Keratinocyte (primary cell): ENCODE measurements at regions not wholly inside any gene's neighbourhood (a gene's known extent, or its start where the extent isn't known, plus 50 kb on each side); places are given as distances from the start of the nearest gene placed in this dataset.

Source experiments
- DNase-seq: peaks from one replicate; pipeline ENCODE4 v3.0.0-alpha.2; 2011; ENCODE audit warnings: low read depth, missing footprints, low spot score
- FAIRE-seq: peaks from 2 replicates; lab custom pipeline; 2011; peaks lifted over from hg19 to GRCh38; lab: Jason Lieb, UNC
- H2AFZ ChIP-seq: 2 replicates; pipeline ENCODE4 v1.6.0; 2012; ENCODE audit warnings: low read length, control low read depth, inconsistent platforms; ENCODE audit not compliant: control insufficient read depth
- H3K27ac ChIP-seq: 2 replicates; pipeline ENCODE4 v1.5.1; 2011; ENCODE audit warnings: low read length; ENCODE audit not compliant: control insufficient read depth, insufficient read depth
- H3K27me3 ChIP-seq: 3 replicates; pipeline ENCODE4 v1.6.0; 2011; ENCODE audit warnings: low read length; ENCODE audit not compliant: control insufficient read depth, insufficient read depth; ENCODE audit errors: extremely low read depth
- H3K36me3 ChIP-seq, 2 experiments: 2 replicates in 1 of 2; 3 replicates in 1 of 2; pipeline ENCODE4 v1.5.1; 2011; ENCODE audit warnings: low read length in 2 of 2, mild to moderate bottlenecking in 1 of 2; ENCODE audit not compliant: control insufficient read depth in 2 of 2, insufficient read depth in 2 of 2; ENCODE audit errors: extremely low read depth in 1 of 2
- H3K4me1 ChIP-seq: 3 replicates; pipeline ENCODE4 v1.5.1; 2011; ENCODE audit warnings: low read length; ENCODE audit not compliant: control insufficient read depth, insufficient read depth; ENCODE audit errors: extremely low read depth
- H3K4me2 ChIP-seq: 3 replicates; pipeline ENCODE4 v1.6.0; 2011; ENCODE audit warnings: low read depth, low read length; ENCODE audit not compliant: control insufficient read depth, insufficient read depth; ENCODE audit errors: extremely low read depth
- H3K4me3 ChIP-seq, 3 experiments: fragments of 200-600 bp in 1 of 3; sonication (generic) in 1 of 3; 2 replicates in 2 of 3; 3 replicates in 1 of 3; pipeline ENCODE4 v1.5.1; 2011 to 2016; ENCODE audit warnings: low read length in 3 of 3, mild to moderate bottlenecking in 3 of 3, control low read depth in 2 of 3, inconsistent platforms in 1 of 3, low read depth in 1 of 3, mixed read lengths in 1 of 3, mixed run types in 1 of 3, moderate library complexity in 1 of 3; ENCODE audit not compliant: control insufficient read depth in 2 of 3, insufficient read depth in 2 of 3; ENCODE audit errors: extremely low read depth in 1 of 3
- H3K79me2 ChIP-seq: 2 replicates; pipeline ENCODE4 v1.6.0; 2012; ENCODE audit warnings: low read length; ENCODE audit not compliant: control insufficient read depth, insufficient read depth
- H3K9ac ChIP-seq: 3 replicates; pipeline ENCODE4 v1.6.0; 2011; ENCODE audit warnings: low read length; ENCODE audit not compliant: control insufficient read depth, insufficient read depth; ENCODE audit errors: extremely low read depth
- H3K9me1 ChIP-seq: 3 replicates; pipeline ENCODE4 v1.6.0; 2011; ENCODE audit warnings: low read length; ENCODE audit not compliant: control insufficient read depth, insufficient read depth; ENCODE audit errors: extremely low read depth
- H3K9me3 ChIP-seq: 2 replicates; pipeline ENCODE4 v1.5.1; 2012; ENCODE audit warnings: low read depth, low read length; ENCODE audit not compliant: control insufficient read depth
- H4K20me1 ChIP-seq: 3 replicates; pipeline ENCODE4 v1.6.0; 2011; ENCODE audit warnings: low read length; ENCODE audit not compliant: control insufficient read depth, insufficient read depth; ENCODE audit errors: extremely low read depth
- EZH2 ChIP-seq: IDR thresholded peaks from one replicate; pipeline ENCODE4 v1.6.1; 2012; ENCODE audit warnings: inconsistent platforms, mild to moderate bottlenecking, low read length, moderate library complexity
- dilution Hi-C: fragments of 300-500 bp; cut with MboI; formaldehyde crosslinking; loops from one replicate; pipeline ENCODE4 v1.7.0; 2020; ENCODE audit warnings: low sequenced_read_pairs; ENCODE audit not compliant: extremely low pct_ligation_motif_present
- small RNA-seq, 3 experiments: library from RNA; depleted of rRNA; stranded (forward); fragments of <200 nt; gene quantifications; one replicate each; pipeline ENCODE3, GENCODE V24; 2012; ENCODE audit warnings: low read depth in 3 of 3, low replicate concordance in 1 of 3; ENCODE audit not compliant: insufficient read length in 3 of 3
- TF ChIP-seq, protein P1 (sequence below), 3 experiments: IDR thresholded peaks in 1 of 3; conservative IDR thresholded peaks in 1 of 3; optimal IDR thresholded peaks in 1 of 3; 2 replicates in 2 of 3; 3 replicates in 1 of 3; pipeline versions ENCODE3 to v1.5.1; 2011; ENCODE audit warnings: low read length in 3 of 3, mild to moderate bottlenecking in 3 of 3, moderate library complexity in 2 of 3, control low read depth in 1 of 3, inconsistent platforms in 1 of 3; ENCODE audit not compliant: insufficient read depth in 2 of 3; ENCODE audit errors: extremely low read depth in 1 of 3

DNA sequence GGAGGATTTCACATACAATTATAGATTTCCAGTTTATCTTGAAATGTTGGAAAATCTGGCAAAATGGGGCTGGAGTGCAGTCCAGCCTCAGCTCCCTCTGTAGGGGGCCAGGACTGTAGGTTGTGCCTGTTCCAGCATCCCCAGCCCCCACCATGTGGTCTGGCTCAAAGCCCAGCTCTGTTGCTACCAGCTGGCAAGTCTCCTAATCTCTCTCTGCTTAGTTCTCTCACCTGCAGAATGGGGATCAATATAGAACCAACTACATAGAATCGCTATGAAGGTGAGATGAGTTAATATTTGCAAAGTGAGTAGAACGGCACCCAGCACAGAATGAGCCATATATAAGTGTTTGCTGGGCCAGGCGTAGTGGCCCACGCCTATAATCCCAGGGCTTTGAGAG, 50.0 kb upstream of the TARDBP start:
- Histone ChIP-seq H3K9ac (no peak overlapping the region), H3K9me1 (no peaks in the 10 kb centered on the region), H3K4me3 (no peak overlapping the region), H3K4me1 (peaks cover 10% of the 10 kb centered on the region), H4K20me1 (no peaks in the 10 kb centered on the region), H3K79me2 (no peaks in the 10 kb centered on the region), H3K36me3 (no peaks in the 10 kb centered on the region), H3K4me2 (no peak overlapping the region), H2AFZ (no peak overlapping the region), H3K27ac (no peak overlapping the region), H3K9me3 (no peaks in the 10 kb centered on the region), H3K27me3 (no peaks in the 10 kb centered on the region)
- dilution Hi-C loops: no loop called here
- TF ChIP-seq, protein P1, sequence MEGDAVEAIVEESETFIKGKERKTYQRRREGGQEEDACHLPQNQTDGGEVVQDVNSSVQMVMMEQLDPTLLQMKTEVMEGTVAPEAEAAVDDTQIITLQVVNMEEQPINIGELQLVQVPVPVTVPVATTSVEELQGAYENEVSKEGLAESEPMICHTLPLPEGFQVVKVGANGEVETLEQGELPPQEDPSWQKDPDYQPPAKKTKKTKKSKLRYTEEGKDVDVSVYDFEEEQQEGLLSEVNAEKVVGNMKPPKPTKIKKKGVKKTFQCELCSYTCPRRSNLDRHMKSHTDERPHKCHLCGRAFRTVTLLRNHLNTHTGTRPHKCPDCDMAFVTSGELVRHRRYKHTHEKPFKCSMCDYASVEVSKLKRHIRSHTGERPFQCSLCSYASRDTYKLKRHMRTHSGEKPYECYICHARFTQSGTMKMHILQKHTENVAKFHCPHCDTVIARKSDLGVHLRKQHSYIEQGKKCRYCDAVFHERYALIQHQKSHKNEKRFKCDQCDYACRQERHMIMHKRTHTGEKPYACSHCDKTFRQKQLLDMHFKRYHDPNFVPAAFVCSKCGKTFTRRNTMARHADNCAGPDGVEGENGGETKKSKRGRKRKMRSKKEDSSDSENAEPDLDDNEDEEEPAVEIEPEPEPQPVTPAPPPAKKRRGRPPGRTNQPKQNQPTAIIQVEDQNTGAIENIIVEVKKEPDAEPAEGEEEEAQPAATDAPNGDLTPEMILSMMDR (optimal IDR thresholded peaks at IDR 0.05 in 1 of 3, IDR thresholded peaks at IDR 0.05 in 1 of 3, conservative IDR thresholded peaks at IDR 0.05 in 1 of 3; ENCODE audit: extremely low read depth in 1 of 3, insufficient read depth in 2 of 3, low read length in 3 of 3): no peak
- no peak for TF ChIP-seq EZH2
- no peak for FAIRE-seq
- DNase-seq: no peak

Small RNA genes lying in the stretch of these regions (small RNA-seq; reads per million reads assigned to genes)
- 0 reads per million in 3 experiments for gene HSPE1P24
